ENCODE measurements at regions not wholly inside any gene's neighbourhood (a gene's known extent, or its start where the extent isn't known, plus 50 kb on each side); places are given as distances from the start of the nearest gene placed in this dataset.

DNA sequence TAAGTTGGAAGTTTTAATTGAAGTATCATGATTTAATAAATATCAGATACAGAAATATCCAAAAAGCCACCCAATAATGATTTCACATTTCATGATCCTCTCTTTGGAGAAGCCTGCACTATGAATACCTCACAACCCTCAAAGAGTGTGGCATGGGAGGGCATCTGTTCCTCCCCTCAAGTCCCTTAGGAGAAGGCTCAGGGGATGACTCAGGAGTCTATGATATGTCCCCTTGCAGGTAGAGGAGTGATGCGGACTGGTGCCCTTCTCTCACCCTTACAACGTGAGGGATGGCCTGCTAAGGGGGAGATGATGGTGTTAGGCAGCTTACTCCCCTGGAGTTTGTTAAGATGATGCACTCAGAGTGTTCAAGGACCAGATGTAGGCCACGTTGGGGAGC lies 303.3 kb upstream of the DUSP10 start:
- intact Hi-C loops (cut with DNase I; ENCODE audit: low total_unique reads), result no loop called here
- no peak for DNase-seq
- Histone ChIP-seq H3K36me3 (no peaks in the 10 kb centered on the region), H3K27ac (peak overlapping the region in 1 of 4 donors; percentile 67), H3K27me3 (no peaks in the 10 kb centered on the region), H3K4me1 (peaks cover 0 to 10% (median 9%) of the 10 kb centered on the region in 4 donors), H3K4me3 (no peak overlapping the region), H3K9me3 (no peaks in the 10 kb centered on the region)
- 67 to 80% methylated on average over 1 to 3 of the region's 3 CpGs for WGBS, 2 donors (ENCODE audit: low coverage in 1 of 2)
- TF ChIP-seq, protein P1, sequence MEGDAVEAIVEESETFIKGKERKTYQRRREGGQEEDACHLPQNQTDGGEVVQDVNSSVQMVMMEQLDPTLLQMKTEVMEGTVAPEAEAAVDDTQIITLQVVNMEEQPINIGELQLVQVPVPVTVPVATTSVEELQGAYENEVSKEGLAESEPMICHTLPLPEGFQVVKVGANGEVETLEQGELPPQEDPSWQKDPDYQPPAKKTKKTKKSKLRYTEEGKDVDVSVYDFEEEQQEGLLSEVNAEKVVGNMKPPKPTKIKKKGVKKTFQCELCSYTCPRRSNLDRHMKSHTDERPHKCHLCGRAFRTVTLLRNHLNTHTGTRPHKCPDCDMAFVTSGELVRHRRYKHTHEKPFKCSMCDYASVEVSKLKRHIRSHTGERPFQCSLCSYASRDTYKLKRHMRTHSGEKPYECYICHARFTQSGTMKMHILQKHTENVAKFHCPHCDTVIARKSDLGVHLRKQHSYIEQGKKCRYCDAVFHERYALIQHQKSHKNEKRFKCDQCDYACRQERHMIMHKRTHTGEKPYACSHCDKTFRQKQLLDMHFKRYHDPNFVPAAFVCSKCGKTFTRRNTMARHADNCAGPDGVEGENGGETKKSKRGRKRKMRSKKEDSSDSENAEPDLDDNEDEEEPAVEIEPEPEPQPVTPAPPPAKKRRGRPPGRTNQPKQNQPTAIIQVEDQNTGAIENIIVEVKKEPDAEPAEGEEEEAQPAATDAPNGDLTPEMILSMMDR (IDR thresholded peaks at IDR 0.05), result no peak
- TF ChIP-seq POLR2A (IDR thresholded peaks at IDR 0.05) (no peak), EP300 (IDR thresholded peaks at IDR 0.05; ENCODE audit: low read depth) (no peak), POLR2AphosphoS5 (IDR thresholded peaks at IDR 0.05) (no peak)
- in situ Hi-C loops (cut with MboI; ENCODE audit: low pct_ligation_motif_present in 1 of 4, low pct_unique_long_range_greater_than_20kb in 1 of 4, low sequenced_read_pairs in 3 of 4), result no loop called here

DNA sequence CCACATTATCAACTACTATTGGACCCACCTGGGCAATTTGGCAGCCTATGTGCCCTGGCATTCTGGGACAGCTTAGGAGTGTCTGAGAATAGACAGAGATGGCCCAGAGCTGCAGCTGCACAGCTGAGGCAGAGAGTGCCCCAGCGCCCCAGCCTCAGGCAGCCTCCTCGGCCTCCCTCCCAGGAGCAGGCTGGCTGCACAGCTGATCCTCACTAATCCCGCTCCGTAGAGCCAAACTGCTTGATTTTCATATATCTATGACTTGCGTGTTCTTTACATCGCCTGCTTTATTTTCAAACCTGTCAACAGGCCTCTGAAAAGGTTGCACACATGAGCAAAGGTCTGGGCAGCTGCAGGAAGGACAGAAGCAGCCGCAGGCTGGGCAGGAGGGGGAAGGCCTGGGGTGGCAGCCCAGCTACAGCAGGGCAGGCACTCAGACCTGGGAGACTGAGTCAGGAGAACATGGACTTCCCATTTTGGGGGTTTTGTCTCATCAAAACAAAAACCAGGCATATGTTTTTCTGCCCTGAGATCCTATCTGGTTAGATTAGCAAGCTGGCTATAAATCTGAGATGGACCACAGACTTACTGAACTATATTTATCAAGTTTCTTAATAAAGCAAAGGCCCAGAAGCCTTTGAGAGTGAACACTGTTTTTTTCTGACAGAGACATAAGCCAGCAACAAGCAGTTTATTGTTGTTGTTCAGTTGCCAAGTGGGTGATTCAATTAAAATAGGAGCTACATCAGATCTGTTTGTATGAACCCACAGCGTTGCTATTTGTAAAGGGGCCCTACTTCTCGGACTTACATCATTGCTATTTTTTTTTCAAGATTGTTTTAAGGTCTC lies 301.8 kb upstream of the DUSP10 start:
- Histone ChIP-seq H3K4me1 (peaks cover 0 to 10% (median 9%) of the 10 kb centered on the region in 4 donors), H3K4me3 (no peak overlapping the region), H3K9me3 (no peaks in the 10 kb centered on the region), H3K27ac (peak overlapping the region; percentile 44 to 78 (median 64)), H3K36me3 (no peaks in the 10 kb centered on the region), H3K27me3 (no peaks in the 10 kb centered on the region)
- in situ Hi-C loops (cut with MboI; ENCODE audit: low pct_ligation_motif_present in 1 of 4, low pct_unique_long_range_greater_than_20kb in 1 of 4, low sequenced_read_pairs in 3 of 4), result no loop called here
- TF ChIP-seq POLR2A (IDR thresholded peaks at IDR 0.05) (no peak), EP300 (IDR thresholded peaks at IDR 0.05; ENCODE audit: low read depth) (peak; percentile 22), POLR2AphosphoS5 (IDR thresholded peaks at IDR 0.05) (peak; percentile 57 to 88 (median 79))
- TF ChIP-seq, protein P1 (IDR thresholded peaks at IDR 0.05), result no peak
- DNase-seq, result no peak
- intact Hi-C loops (cut with DNase I; ENCODE audit: low total_unique reads), result no loop called here
- WGBS, 2 donors (ENCODE audit: low coverage in 1 of 2), result 46 to 72% methylated on average over 3 to 9 of the region's 9 CpGs

DNA sequence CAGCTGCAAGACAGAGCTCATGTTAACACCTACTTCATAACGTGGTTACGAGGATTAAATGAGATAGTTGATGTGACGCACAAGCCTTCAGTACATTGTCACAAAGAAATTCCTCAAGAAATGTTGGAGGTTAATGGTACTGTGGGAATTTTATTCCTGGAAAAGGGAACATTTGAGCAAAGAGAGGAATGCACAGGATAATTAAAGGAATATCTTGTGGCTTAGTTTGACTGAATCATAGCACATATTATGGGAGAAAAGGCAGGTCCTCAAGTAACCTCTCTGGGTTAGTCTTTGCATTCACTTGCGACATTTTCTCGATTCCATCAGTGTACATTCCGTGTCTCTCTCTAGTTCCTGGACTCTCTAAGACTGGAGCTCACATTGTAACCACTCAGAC lies 300.2 kb upstream of the DUSP10 start:
- no peak overlapping the region for H3K27ac ChIP-seq
- no peaks in the 10 kb centered on the region for H3K27me3 ChIP-seq
- no peaks in the 10 kb centered on the region for H3K36me3 ChIP-seq
- no peak overlapping the region for H3K4me3 ChIP-seq
- peaks cover 0 to 10% (median 9%) of the 10 kb centered on the region in 4 donors for H3K4me1 ChIP-seq
- TF ChIP-seq POLR2A (IDR thresholded peaks at IDR 0.05) (no peak), POLR2AphosphoS5 (IDR thresholded peaks at IDR 0.05) (no peak), EP300 (IDR thresholded peaks at IDR 0.05; ENCODE audit: low read depth) (no peak)
- TF ChIP-seq, protein P1 (IDR thresholded peaks at IDR 0.05), result no peak
- in situ Hi-C loops (cut with MboI; ENCODE audit: low pct_ligation_motif_present in 1 of 4, low pct_unique_long_range_greater_than_20kb in 1 of 4, low sequenced_read_pairs in 3 of 4) (no loop called here), intact Hi-C loops (cut with DNase I; ENCODE audit: low total_unique reads) (no loop called here)
- DNase-seq, result no peak
- no peaks in the 10 kb centered on the region for H3K9me3 ChIP-seq
- WGBS, 2 donors (ENCODE audit: low coverage in 1 of 2), result 92 to 95% methylated on average over 6 of the region's 6 CpGs

DNA sequence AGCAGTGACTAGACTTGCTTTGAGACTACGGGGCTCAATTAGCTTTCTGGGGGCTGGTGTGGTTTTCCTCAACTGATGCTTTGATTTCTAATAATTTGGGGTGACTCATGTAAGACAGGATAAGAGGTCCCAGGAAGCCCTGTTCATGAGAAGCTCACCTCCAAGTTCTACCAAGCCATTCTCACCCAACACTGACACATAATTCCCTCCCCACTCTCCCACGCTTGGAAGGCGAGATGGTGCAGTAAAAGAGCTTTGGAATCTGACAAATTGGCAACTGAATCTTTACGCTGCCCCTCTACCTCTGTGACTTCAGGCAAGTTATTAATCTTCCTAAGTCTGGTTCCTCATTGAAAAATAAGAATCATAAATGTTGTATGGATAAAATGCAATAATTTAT lies 299.1 kb upstream of the DUSP10 start:
- 87 to 93% methylated on average over 3 to 4 of the region's 4 CpGs for WGBS, 2 donors (ENCODE audit: low coverage in 1 of 2)
- no peak overlapping the region for H3K27ac ChIP-seq
- TF ChIP-seq EP300 (IDR thresholded peaks at IDR 0.05; ENCODE audit: low read depth), result no peak
- no peak for TF ChIP-seq POLR2AphosphoS5 (IDR thresholded peaks at IDR 0.05)
- TF ChIP-seq, protein P1 (IDR thresholded peaks at IDR 0.05), result no peak
- TF ChIP-seq POLR2A (IDR thresholded peaks at IDR 0.05), result no peak
- no peak overlapping the region for H3K4me3 ChIP-seq
- in situ Hi-C loops (cut with MboI; ENCODE audit: low pct_ligation_motif_present in 1 of 4, low pct_unique_long_range_greater_than_20kb in 1 of 4, low sequenced_read_pairs in 3 of 4), result no loop called here
- H3K36me3 ChIP-seq, result no peaks in the 10 kb centered on the region
- H3K9me3 ChIP-seq, result no peaks in the 10 kb centered on the region
- DNase-seq, result no peak
- intact Hi-C loops (cut with DNase I; ENCODE audit: low total_unique reads), result no loop called here
- H3K4me1 ChIP-seq, result peaks cover 0 to 10% (median 9%) of the 10 kb centered on the region in 4 donors
- H3K27me3 ChIP-seq, result no peaks in the 10 kb centered on the region
